B cell (primary cell): ENCODE measurements at regions not wholly inside any gene's neighbourhood (a gene's known extent, or its start where the extent isn't known, plus 50 kb on each side); places are given as distances from the start of the nearest gene placed in this dataset.

ENCODE experiments used
- ATAC-seq: fragments of 200-7000 bp; cut with Tn5 transposase; one replicate; pipeline ENCODE4 v1.10.0; 2021; ENCODE audit warnings: low read depth, mild to moderate bottlenecking, moderate number of reproducible peaks, moderate library complexity
- CTCF ChIA-PET: fragments of 350-600 bp; sonication (Branson Sonifier 250); formaldehyde crosslinking; loops from one replicate; lab custom pipeline; 2021; ENCODE audit warnings: antibody characterized with exemption, inconsistent platforms; lab: Charles Lee
- POLR2A ChIA-PET: fragments of 350-600 bp; sonication (Branson Sonifier 250); formaldehyde crosslinking; loops from one replicate; lab custom pipeline; 2021; ENCODE audit warnings: antibody characterized with exemption; lab: Charles Lee
- DNase-seq: peaks from one replicate; pipeline ENCODE4 v3.0.0; 2013
- H2AFZ ChIP-seq: 2 replicates; pipeline ENCODE4 v1.6.1; 2012; ENCODE audit warnings: mild to moderate bottlenecking, low read depth, low read length; ENCODE audit not compliant: insufficient read depth, poor library complexity, severe bottlenecking
- H3K27ac ChIP-seq, 2 donors: 1 replicate in 1 of 2; 2 replicates in 1 of 2; pipeline ENCODE4 v1.5.1; 2012 to 2013; ENCODE audit warnings: low read length in 2 of 2, mild to moderate bottlenecking in 2 of 2, moderate library complexity in 1 of 2
- H3K27me3 ChIP-seq, 4 experiments: fragments of 200-600 bp in 1 of 4; sonication (generic) in 1 of 4; replicated peaks in 1 of 4; 1 replicate in 2 of 4; 2 replicates in 2 of 4; pipeline versions ENCODE4 v1.6.1 to v1.7.0; 2013 to 2016; ENCODE audit warnings: low read length in 3 of 4, mild to moderate bottlenecking in 2 of 4, mixed read lengths in 1 of 4, moderate library complexity in 1 of 4; ENCODE audit not compliant: insufficient read depth in 4 of 4, control insufficient read depth in 3 of 4; ENCODE audit errors: control extremely low read depth in 1 of 4
- H3K36me3 ChIP-seq, 2 experiments: replicated peaks in 1 of 2; 1 replicate in 1 of 2; 2 replicates in 1 of 2; pipeline versions ENCODE4 v1.6.1 to v1.7.1; 2013; ENCODE audit warnings: low read length in 1 of 2; ENCODE audit not compliant: insufficient read depth in 2 of 2, control insufficient read depth in 1 of 2; ENCODE audit errors: control extremely low read depth in 1 of 2, extremely low read depth in 1 of 2
- H3K4me1 ChIP-seq, 2 donors: fragments of 200-600 bp in 1 of 2; sonication (generic) in 1 of 2; 1 replicate in 1 of 2; 2 replicates in 1 of 2; pipeline versions ENCODE4 v1.5.1 to v1.6.1; 2013 to 2017; ENCODE audit warnings: low read length in 2 of 2; ENCODE audit not compliant: control insufficient read depth in 2 of 2, insufficient read depth in 2 of 2
- H3K4me2 ChIP-seq: replicated peaks from 2 replicates; pipeline ENCODE3; 2012; ENCODE audit warnings: mild to moderate bottlenecking, low read depth, low read length; ENCODE audit not compliant: poor library complexity, severe bottlenecking
- H3K4me3 ChIP-seq, 5 experiments: fragments of 200-600 bp in 1 of 5; sonication (generic) in 1 of 5; 1 replicate in 3 of 5; 2 replicates in 2 of 5; pipeline versions ENCODE4 v1.5.1 to v1.7.0; 2011 to 2016; ENCODE audit warnings: low read length in 4 of 5, mild to moderate bottlenecking in 4 of 5, low read depth in 2 of 5, control low read depth in 1 of 5, moderate library complexity in 1 of 5; ENCODE audit not compliant: insufficient read depth in 1 of 5; ENCODE audit errors: control extremely low read depth in 1 of 5, extremely low read depth in 1 of 5
- H3K79me2 ChIP-seq: fragments of 200-600 bp; sonication (generic); one replicate; pipeline ENCODE4 v1.6.0; 2016; ENCODE audit warnings: low read length; ENCODE audit not compliant: control insufficient read depth, insufficient read depth
- H3K9ac ChIP-seq: fragments of 200-600 bp; sonication (generic); 2 replicates; pipeline ENCODE4 v1.6.1; 2017; ENCODE audit warnings: mild to moderate bottlenecking, low read length, moderate library complexity
- H3K9me3 ChIP-seq, 3 donors: one replicate each; pipeline versions ENCODE4 v1.6.1 to v1.7.1; 2013; ENCODE audit warnings: low read length in 2 of 3; ENCODE audit not compliant: control insufficient read depth in 2 of 3, insufficient read depth in 1 of 3; ENCODE audit errors: control extremely low read depth in 1 of 3
- H4K20me1 ChIP-seq: 2 replicates; pipeline ENCODE4 v1.6.0; 2012; ENCODE audit warnings: mild to moderate bottlenecking, low read length; ENCODE audit not compliant: insufficient read depth, control insufficient read depth, poor library complexity, severe bottlenecking
- H3K27ac Mint-ChIP-seq: one replicate; pipeline ENCODE4 v1.8.0; 2021; ENCODE audit warnings: mixed read lengths
- H3K27me3 Mint-ChIP-seq: one replicate; pipeline ENCODE4 v1.8.0; 2021; ENCODE audit warnings: mixed read lengths
- H3K4me1 Mint-ChIP-seq: one replicate; pipeline ENCODE4 v1.8.0; 2021; ENCODE audit warnings: mixed read lengths
- H3K4me3 Mint-ChIP-seq: one replicate; pipeline ENCODE4 v1.8.0; 2021; ENCODE audit warnings: mixed read lengths
- H3K9me3 Mint-ChIP-seq: one replicate; pipeline ENCODE4 v1.8.0; 2022; ENCODE audit warnings: mixed read lengths; ENCODE audit not compliant: insufficient read depth
- EZH2 ChIP-seq: IDR thresholded peaks from 2 replicates; pipeline ENCODE4 v1.6.1; 2012; ENCODE audit warnings: borderline replicate concordance, low read depth, mild to moderate bottlenecking, moderate library complexity, low read length; ENCODE audit not compliant: insufficient read depth, poor library complexity, severe bottlenecking
- WGBS: methylation state at CpG from one replicate; pipeline ENCODE4 v1.1.5; 2013; ENCODE audit warnings: missing lambda C conversion rate; ENCODE audit not compliant: insufficient coverage; 5-methylcytosine and 5-hydroxymethylcytosine counted together
- intact Hi-C: fragments of 100-400 bp; cut with micrococcal nuclease; formaldehyde crosslinking; loops from one replicate; pipeline ENCODE4 v1.10.0; 2022
- TF ChIP-seq, protein P1 (sequence below): fragments of 200-600 bp; IDR thresholded peaks from one replicate; pipeline ENCODE4 v1.8.0; 2022; ENCODE audit warnings: antibody characterized with exemption, mild to moderate bottlenecking

DNA sequence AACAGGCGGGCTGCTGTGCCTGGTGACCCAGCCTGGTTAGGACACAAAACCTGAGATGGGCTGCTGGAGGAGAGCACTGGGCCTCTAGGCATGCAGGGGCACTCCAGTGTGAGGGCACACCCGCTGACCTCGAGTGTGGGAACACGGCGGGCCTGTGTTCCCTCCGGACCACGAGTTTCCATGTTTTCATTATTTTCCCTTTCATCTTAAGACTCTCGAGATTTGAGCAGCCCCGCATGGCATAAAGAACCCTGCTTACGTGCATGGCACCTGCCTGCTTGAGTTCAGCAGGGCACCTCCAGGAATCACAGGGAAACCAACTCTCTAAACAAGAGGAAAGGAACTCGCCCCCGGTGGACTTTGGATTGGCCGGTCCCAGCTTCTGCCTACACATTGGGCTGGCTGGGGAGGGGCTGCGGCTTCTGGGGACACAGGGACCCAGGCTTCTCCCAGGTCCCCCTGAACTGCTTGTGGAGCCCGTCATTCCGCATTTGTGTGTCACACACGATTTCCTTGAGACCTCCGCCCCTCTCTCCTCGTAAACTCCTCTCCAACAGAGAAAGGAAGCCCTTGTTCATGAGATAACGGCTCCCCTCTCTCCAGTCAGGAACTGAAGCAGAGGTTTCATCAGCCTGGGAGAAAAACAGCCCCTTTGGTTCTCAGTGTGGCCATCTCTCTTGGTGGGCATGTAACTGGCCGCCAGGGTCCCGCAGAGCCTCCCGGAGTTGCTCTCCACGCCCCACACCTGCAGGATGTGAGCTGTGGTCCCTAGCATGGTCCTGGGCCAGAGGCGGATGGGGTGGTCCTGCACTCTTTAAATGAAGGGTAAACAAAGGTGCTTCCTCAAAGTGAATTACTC lies 181.8 kb downstream of the TTLL2 start:
- Histone ChIP-seq H3K27me3 (no peaks in the 10 kb centered on the region), H3K4me3 (no peak overlapping the region), H3K27ac (no peak overlapping the region), H3K9me3 (no peaks in the 10 kb centered on the region), H3K4me2 (no peak overlapping the region), H4K20me1 (no peaks in the 10 kb centered on the region), H3K9ac (no peak overlapping the region), H2AFZ (no peak overlapping the region), H3K36me3 (no peaks in the 10 kb centered on the region), H3K79me2 (no peaks in the 10 kb centered on the region), H3K4me1 (no peaks in the 10 kb centered on the region)
- Mint-ChIP-seq H3K4me3 (no peak overlapping the region), H3K9me3 (no peaks in the 10 kb centered on the region), H3K4me1 (no peaks in the 10 kb centered on the region), H3K27ac (no peak overlapping the region), H3K27me3 (peaks cover 3% of the 10 kb centered on the region)
- DNase-seq: no peak
- intact Hi-C loops: no loop called here
- POLR2A ChIA-PET: no interaction called here
- no peak for ATAC-seq
- CTCF ChIA-PET: no interaction called here
- TF ChIP-seq, protein P1, sequence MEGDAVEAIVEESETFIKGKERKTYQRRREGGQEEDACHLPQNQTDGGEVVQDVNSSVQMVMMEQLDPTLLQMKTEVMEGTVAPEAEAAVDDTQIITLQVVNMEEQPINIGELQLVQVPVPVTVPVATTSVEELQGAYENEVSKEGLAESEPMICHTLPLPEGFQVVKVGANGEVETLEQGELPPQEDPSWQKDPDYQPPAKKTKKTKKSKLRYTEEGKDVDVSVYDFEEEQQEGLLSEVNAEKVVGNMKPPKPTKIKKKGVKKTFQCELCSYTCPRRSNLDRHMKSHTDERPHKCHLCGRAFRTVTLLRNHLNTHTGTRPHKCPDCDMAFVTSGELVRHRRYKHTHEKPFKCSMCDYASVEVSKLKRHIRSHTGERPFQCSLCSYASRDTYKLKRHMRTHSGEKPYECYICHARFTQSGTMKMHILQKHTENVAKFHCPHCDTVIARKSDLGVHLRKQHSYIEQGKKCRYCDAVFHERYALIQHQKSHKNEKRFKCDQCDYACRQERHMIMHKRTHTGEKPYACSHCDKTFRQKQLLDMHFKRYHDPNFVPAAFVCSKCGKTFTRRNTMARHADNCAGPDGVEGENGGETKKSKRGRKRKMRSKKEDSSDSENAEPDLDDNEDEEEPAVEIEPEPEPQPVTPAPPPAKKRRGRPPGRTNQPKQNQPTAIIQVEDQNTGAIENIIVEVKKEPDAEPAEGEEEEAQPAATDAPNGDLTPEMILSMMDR: no peak
- no peak for TF ChIP-seq EZH2
- WGBS: 73% methylated on average over 23 of the region's 25 CpGs

DNA sequence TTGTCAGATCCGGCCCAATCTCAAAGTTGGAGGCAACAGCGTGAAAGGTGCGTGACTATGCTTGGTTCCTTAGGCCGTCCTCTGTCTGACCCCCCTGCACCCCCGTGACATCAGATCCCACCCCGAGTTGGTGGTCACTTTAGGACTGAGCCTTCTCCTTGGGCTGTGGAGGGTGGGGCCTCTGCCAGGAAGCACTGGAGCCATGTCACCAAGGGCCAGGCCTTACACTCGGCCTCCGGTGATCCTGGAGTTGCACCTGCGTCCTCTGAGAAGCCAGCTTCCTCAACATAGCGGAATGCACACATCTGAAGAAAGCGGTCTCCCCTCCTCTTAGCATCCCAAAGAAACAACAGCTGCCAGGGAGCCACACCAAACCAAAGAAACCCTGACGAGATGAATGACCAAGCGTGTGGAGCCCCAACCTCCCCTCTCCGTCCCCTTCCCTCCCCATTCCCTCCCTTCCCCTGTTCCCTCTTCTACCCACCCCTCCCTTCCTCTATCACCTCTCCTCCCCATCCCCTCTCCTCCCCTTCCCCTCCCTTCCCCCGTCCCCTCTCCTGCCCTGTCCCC lies 182.6 kb downstream of the TTLL2 start:
- no peaks in the 10 kb centered on the region for H3K36me3 ChIP-seq
- no peaks in the 10 kb centered on the region for H3K9me3 ChIP-seq
- H3K9ac ChIP-seq: no peak overlapping the region
- H4K20me1 ChIP-seq: no peaks in the 10 kb centered on the region
- ChIA-PET POLR2A (no interaction called here), CTCF (no interaction called here)
- intact Hi-C loops: no loop called here
- ATAC-seq (no peak), DNase-seq (no peak)
- H3K27ac ChIP-seq: no peak overlapping the region
- no peak overlapping the region for H3K4me3 Mint-ChIP-seq
- no peak for TF ChIP-seq EZH2
- TF ChIP-seq, protein P1: no peak
- no peak overlapping the region for H3K4me2 ChIP-seq
- no peaks in the 10 kb centered on the region for H3K9me3 Mint-ChIP-seq
- WGBS: 92% methylated on average over 14 of the region's 15 CpGs
- no peaks in the 10 kb centered on the region for H3K4me1 Mint-ChIP-seq
- H2AFZ ChIP-seq: no peak overlapping the region
- H3K4me1 ChIP-seq: no peaks in the 10 kb centered on the region
- peaks cover 8% of the 10 kb centered on the region for H3K27me3 Mint-ChIP-seq
- peaks cover 0 to 6% (median 0%) of the 10 kb centered on the region in 4 experiments for H3K27me3 ChIP-seq
- H3K79me2 ChIP-seq: no peaks in the 10 kb centered on the region
- no peak overlapping the region for H3K27ac Mint-ChIP-seq
- H3K4me3 ChIP-seq: no peak overlapping the region
